Muscle of leg (tissue), 3 donors: ENCODE measurements at regions not wholly inside any gene's neighbourhood (a gene's known extent, or its start where the extent isn't known, plus 50 kb on each side); places are given as distances from the start of the nearest gene placed in this dataset.

Experiments
- DNase-seq: peaks from one replicate; pipeline ENCODE4 v3.0.0; 2013
- H3K27ac ChIP-seq: one replicate; pipeline ENCODE4 v1.5.1; 2013; ENCODE audit warnings: mild to moderate bottlenecking, low read length, control low read depth
- H3K27me3 ChIP-seq: one replicate; pipeline ENCODE4 v1.6.1; 2013; ENCODE audit warnings: low read length; ENCODE audit not compliant: control insufficient read depth, insufficient read depth
- H3K36me3 ChIP-seq: one replicate; pipeline ENCODE4 v1.6.1; 2013; ENCODE audit warnings: low read length; ENCODE audit not compliant: control insufficient read depth, insufficient read depth
- H3K4me1 ChIP-seq: one replicate; pipeline ENCODE4 v1.6.1; 2013; ENCODE audit warnings: low read length; ENCODE audit not compliant: control insufficient read depth, insufficient read depth
- H3K4me3 ChIP-seq: one replicate; pipeline ENCODE4 v1.5.1; 2013; ENCODE audit warnings: low read length, control low read depth
- H3K9me3 ChIP-seq: replicated peaks from 2 replicates; pipeline ENCODE4 v1.6.1; 2013; ENCODE audit warnings: low read depth, low read length; ENCODE audit not compliant: control insufficient read depth
- WGBS: methylation state at CpG from one replicate; pipeline ENCODE4 v1.1.5; 2013; ENCODE audit warnings: missing lambda C conversion rate; ENCODE audit not compliant: insufficient coverage; 5-methylcytosine and 5-hydroxymethylcytosine counted together

- H3K4me1 ChIP-seq, result peaks cover 30% of the 10 kb centered on the region
- no peak overlapping the region for H3K4me3 ChIP-seq
- H3K9me3 ChIP-seq, result no peaks in the 10 kb centered on the region
- no peak for DNase-seq
- 92% methylated on average over 2 of the region's 3 CpGs for WGBS
- H3K27ac ChIP-seq, result no peak overlapping the region
- no peaks in the 10 kb centered on the region for H3K27me3 ChIP-seq
- H3K36me3 ChIP-seq, result no peaks in the 10 kb centered on the region
Observed at GRCh38 chr7:46393142-46393541, 472.1 kb upstream of the IGFBP3 start.

GRCh38 chr7:46391231-46392201 is 470.4 kb upstream of the IGFBP3 start:
- Histone ChIP-seq H3K4me3 (no peak overlapping the region), H3K27me3 (no peaks in the 10 kb centered on the region), H3K4me1 (peaks cover 26% of the 10 kb centered on the region), H3K27ac (peak overlapping the region; percentile 88), H3K36me3 (no peaks in the 10 kb centered on the region), H3K9me3 (no peaks in the 10 kb centered on the region)
- WGBS, result 40% methylated on average over 1 of the region's 5 CpGs
- DNase-seq, result peak; percentile 96

GRCh38 chr7:46390042-46390441 is 469.0 kb upstream of the IGFBP3 start:
- no peak overlapping the region for H3K4me3 ChIP-seq
- WGBS, result 50% methylated on average over 2 of the region's 3 CpGs

GRCh38 chr7:46389146-46389545 is 468.1 kb upstream of the IGFBP3 start:
- DNase-seq, result peak; percentile 50
- Histone ChIP-seq H3K4me3 (no peak overlapping the region), H3K27ac (no peak overlapping the region), H3K9me3 (no peaks in the 10 kb centered on the region), H3K27me3 (no peaks in the 10 kb centered on the region), H3K4me1 (peaks cover 26% of the 10 kb centered on the region), H3K36me3 (no peaks in the 10 kb centered on the region)
- WGBS, result 67% methylated on average over 1 of the region's 3 CpGs

More at GRCh38 chr7:46390042-46390441, 469.0 kb upstream of the IGFBP3 start:
- Histone ChIP-seq H3K36me3 (no peaks in the 10 kb centered on the region), H3K27ac (peak overlapping the region; percentile 88), H3K27me3 (no peaks in the 10 kb centered on the region), H3K9me3 (no peaks in the 10 kb centered on the region), H3K4me1 (peaks cover 26% of the 10 kb centered on the region)
- no peak for DNase-seq

- no peaks in the 10 kb centered on the region for H3K9me3 ChIP-seq
- no peaks in the 10 kb centered on the region for H3K36me3 ChIP-seq
- WGBS, result no CpG with 5 or more reads among the region's 1 CpG
- no peak overlapping the region for H3K27ac ChIP-seq
- H3K4me3 ChIP-seq, result no peak overlapping the region
- peaks cover 26% of the 10 kb centered on the region for H3K4me1 ChIP-seq
- DNase-seq, result no peak
- no peaks in the 10 kb centered on the region for H3K27me3 ChIP-seq
Observed at GRCh38 chr7:46387646-46388045, 466.6 kb upstream of the IGFBP3 start.

GRCh38 chr7:46386428-46387399 is 465.6 kb upstream of the IGFBP3 start:
- WGBS, result 83% methylated on average over 1 of the region's 6 CpGs
- Histone ChIP-seq H3K4me1 (peaks cover 19% of the 10 kb centered on the region), H3K9me3 (no peaks in the 10 kb centered on the region), H3K4me3 (no peak overlapping the region), H3K27ac (no peak overlapping the region), H3K36me3 (no peaks in the 10 kb centered on the region), H3K27me3 (no peaks in the 10 kb centered on the region)
- DNase-seq, result no peak

GRCh38 chr7:46385662-46386309 is 464.7 kb upstream of the IGFBP3 start:
- Histone ChIP-seq H3K36me3 (no peaks in the 10 kb centered on the region), H3K4me1 (peaks cover 15% of the 10 kb centered on the region), H3K27ac (no peak overlapping the region), H3K4me3 (no peak overlapping the region), H3K9me3 (no peaks in the 10 kb centered on the region), H3K27me3 (no peaks in the 10 kb centered on the region)
- peak; percentile 23 for DNase-seq

- Histone ChIP-seq H3K27ac (no peak overlapping the region), H3K4me3 (no peak overlapping the region), H3K36me3 (no peaks in the 10 kb centered on the region), H3K4me1 (no peaks in the 10 kb centered on the region), H3K9me3 (no peaks in the 10 kb centered on the region), H3K27me3 (no peaks in the 10 kb centered on the region)
- no CpG with 5 or more reads among the region's 2 CpGs for WGBS
- no peak for DNase-seq
Observed at GRCh38 chr7:46383605-46384004, 462.5 kb upstream of the IGFBP3 start.

GRCh38 chr7:46369933-46370654 is 449.0 kb upstream of the IGFBP3 start:
- Histone ChIP-seq H3K4me1 (no peaks in the 10 kb centered on the region), H3K27me3 (no peaks in the 10 kb centered on the region), H3K4me3 (no peak overlapping the region), H3K9me3 (no peaks in the 10 kb centered on the region), H3K27ac (peak overlapping the region; percentile 57), H3K36me3 (no peaks in the 10 kb centered on the region)
- WGBS, result no CpG with 5 or more reads among the region's 5 CpGs
- peak; percentile 98 for DNase-seq
